HEK293 (cell line): ENCODE measurements at regions not wholly inside any gene's neighbourhood (a gene's known extent, or its start where the extent isn't known, plus 50 kb on each side); places are given as distances from the start of the nearest gene placed in this dataset.

Experiments used
- ZBTB1 ChIP-seq: fragments of 450-650 bp; formaldehyde crosslinking; IDR thresholded peaks from 2 replicates; pipeline ENCODE4 v1.5.1; 2016; ENCODE audit warnings: missing biosample characterization, missing genetic modification characterization
- ZBTB7A ChIP-seq: fragments of 450-650 bp; formaldehyde crosslinking; IDR thresholded peaks from 2 replicates; pipeline ENCODE4 v1.5.1; 2016; ENCODE audit warnings: low read depth, missing biosample characterization, missing genetic modification characterization
- ZNF23 ChIP-seq: fragments of 450-650 bp; formaldehyde crosslinking; IDR thresholded peaks from 2 replicates; pipeline ENCODE4 v1.5.1; 2016; ENCODE audit warnings: missing biosample characterization, missing genetic modification characterization, borderline replicate concordance
- ZNF239 ChIP-seq: fragments of 450-650 bp; formaldehyde crosslinking; IDR thresholded peaks from 2 replicates; pipeline ENCODE4 v1.5.1; 2016; ENCODE audit warnings: missing biosample characterization, missing genetic modification characterization
- ZNF510 ChIP-seq: fragments of 450-650 bp; formaldehyde crosslinking; IDR thresholded peaks from 2 replicates; pipeline ENCODE4 v1.5.1; 2018; ENCODE audit warnings: mild to moderate bottlenecking, missing genetic modification characterization, missing biosample characterization; ENCODE audit not compliant: insufficient replicate concordance
- ZSCAN5A ChIP-seq: fragments of 450-650 bp; formaldehyde crosslinking; IDR thresholded peaks from 2 replicates; pipeline ENCODE4 v1.5.1; 2016; ENCODE audit warnings: missing biosample characterization, missing genetic modification characterization
- TF ChIP-seq, protein P1 (sequence below): fragments of 450-650 bp; formaldehyde crosslinking; conservative IDR thresholded peaks from 2 replicates; pipeline ENCODE4 v1.5.1; 2016; ENCODE audit warnings: low read depth, missing biosample characterization, missing genetic modification characterization
- TF ChIP-seq, protein P2 (sequence below): fragments of 450-650 bp; formaldehyde crosslinking; IDR thresholded peaks from 2 replicates; pipeline ENCODE4 v1.5.1; 2016; ENCODE audit warnings: missing biosample characterization, missing genetic modification characterization

GRCh38 chr4:179607003-179607402, 2164.8 kb upstream of the AGA start:
- TF ChIP-seq, protein P1, sequence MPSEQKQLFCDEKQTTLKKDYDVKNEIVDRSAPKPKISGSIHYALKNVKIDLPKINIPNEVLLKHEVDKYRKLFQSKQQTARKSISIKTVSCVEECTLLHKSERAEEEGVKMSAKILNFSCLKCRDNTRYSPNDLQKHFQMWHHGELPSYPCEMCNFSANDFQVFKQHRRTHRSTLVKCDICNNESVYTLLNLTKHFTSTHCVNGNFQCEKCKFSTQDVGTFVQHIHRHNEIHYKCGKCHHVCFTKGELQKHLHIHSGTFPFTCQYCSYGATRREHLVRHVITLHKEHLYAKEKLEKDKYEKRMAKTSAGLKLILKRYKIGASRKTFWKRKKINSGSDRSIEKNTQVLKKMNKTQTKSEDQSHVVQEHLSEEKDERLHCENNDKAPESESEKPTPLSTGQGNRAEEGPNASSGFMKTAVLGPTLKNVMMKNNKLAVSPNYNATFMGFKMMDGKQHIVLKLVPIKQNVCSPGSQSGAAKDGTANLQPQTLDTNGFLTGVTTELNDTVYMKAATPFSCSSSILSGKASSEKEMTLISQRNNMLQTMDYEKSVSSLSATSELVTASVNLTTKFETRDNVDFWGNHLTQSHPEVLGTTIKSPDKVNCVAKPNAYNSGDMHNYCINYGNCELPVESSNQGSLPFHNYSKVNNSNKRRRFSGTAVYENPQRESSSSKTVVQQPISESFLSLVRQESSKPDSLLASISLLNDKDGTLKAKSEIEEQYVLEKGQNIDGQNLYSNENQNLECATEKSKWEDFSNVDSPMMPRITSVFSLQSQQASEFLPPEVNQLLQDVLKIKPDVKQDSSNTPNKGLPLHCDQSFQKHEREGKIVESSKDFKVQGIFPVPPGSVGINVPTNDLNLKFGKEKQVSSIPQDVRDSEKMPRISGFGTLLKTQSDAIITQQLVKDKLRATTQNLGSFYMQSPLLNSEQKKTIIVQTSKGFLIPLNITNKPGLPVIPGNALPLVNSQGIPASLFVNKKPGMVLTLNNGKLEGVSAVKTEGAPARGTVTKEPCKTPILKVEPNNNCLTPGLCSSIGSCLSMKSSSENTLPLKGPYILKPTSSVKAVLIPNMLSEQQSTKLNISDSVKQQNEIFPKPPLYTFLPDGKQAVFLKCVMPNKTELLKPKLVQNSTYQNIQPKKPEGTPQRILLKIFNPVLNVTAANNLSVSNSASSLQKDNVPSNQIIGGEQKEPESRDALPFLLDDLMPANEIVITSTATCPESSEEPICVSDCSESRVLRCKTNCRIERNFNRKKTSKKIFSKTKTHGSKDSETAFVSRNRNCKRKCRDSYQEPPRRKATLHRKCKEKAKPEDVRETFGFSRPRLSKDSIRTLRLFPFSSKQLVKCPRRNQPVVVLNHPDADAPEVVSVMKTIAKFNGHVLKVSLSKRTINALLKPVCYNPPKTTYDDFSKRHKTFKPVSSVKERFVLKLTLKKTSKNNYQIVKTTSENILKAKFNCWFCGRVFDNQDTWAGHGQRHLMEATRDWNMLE (tag by site-specific recombination): no peak
- TF ChIP-seq, protein P2, sequence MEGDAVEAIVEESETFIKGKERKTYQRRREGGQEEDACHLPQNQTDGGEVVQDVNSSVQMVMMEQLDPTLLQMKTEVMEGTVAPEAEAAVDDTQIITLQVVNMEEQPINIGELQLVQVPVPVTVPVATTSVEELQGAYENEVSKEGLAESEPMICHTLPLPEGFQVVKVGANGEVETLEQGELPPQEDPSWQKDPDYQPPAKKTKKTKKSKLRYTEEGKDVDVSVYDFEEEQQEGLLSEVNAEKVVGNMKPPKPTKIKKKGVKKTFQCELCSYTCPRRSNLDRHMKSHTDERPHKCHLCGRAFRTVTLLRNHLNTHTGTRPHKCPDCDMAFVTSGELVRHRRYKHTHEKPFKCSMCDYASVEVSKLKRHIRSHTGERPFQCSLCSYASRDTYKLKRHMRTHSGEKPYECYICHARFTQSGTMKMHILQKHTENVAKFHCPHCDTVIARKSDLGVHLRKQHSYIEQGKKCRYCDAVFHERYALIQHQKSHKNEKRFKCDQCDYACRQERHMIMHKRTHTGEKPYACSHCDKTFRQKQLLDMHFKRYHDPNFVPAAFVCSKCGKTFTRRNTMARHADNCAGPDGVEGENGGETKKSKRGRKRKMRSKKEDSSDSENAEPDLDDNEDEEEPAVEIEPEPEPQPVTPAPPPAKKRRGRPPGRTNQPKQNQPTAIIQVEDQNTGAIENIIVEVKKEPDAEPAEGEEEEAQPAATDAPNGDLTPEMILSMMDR (tag by site-specific recombination): no peak
- TF ChIP-seq ZBTB1: no peak
- no peak for TF ChIP-seq ZNF510
- no peak for TF ChIP-seq ZNF23 (tag by site-specific recombination)
- TF ChIP-seq ZNF239 (tag by site-specific recombination): no peak
- no peak for TF ChIP-seq ZSCAN5A
- no peak for TF ChIP-seq ZBTB7A (tag by site-specific recombination)
